ENCODE measurements at regions not wholly inside any gene's neighbourhood (a gene's known extent, or its start where the extent isn't known, plus 50 kb on each side); places are given as distances from the start of the nearest gene placed in this dataset.
"Not testable (repeated sequence)": the region's sequence is repeated elsewhere in the genome, so short reads cannot be mapped to it uniquely, and the experiment has no call there.

GRCh38 chr22:22178992-22179391, 65.6 kb upstream of the VPREB1 start:
- DNase-seq = no peak
- Mint-ChIP-seq H3K27ac (ENCODE audit: unreplicated experiment) (no peak overlapping the region), H3K4me3 (ENCODE audit: low read depth, unreplicated experiment) (no peak overlapping the region), H3K27me3 (ENCODE audit: unreplicated experiment) (peaks cover 88% of the 10 kb centered on the region), H3K36me3 (ENCODE audit: insufficient read depth, unreplicated experiment) (no peaks in the 10 kb centered on the region), H3K4me1 (ENCODE audit: low read depth, unreplicated experiment) (peaks cover 10% of the 10 kb centered on the region), H3K9me3 (ENCODE audit: low read depth, unreplicated experiment) (no peaks in the 10 kb centered on the region)
- CTCF ChIA-PET = no interaction called here
- intact Hi-C loops (cut with micrococcal nuclease; ENCODE audit: unreplicated experiment) = no loop called here
- no TSS peak for BruUV-seq (replicated peaks)
- TF ChIP-seq CTCF (IDR thresholded peaks at IDR 0.05; ENCODE audit: unreplicated experiment) = no peak

- Mint-ChIP-seq H3K4me3 (ENCODE audit: low read depth, unreplicated experiment) (no peak overlapping the region), H3K9me3 (ENCODE audit: low read depth, unreplicated experiment) (no peaks in the 10 kb centered on the region), H3K27ac (ENCODE audit: unreplicated experiment) (no peak overlapping the region), H3K4me1 (ENCODE audit: low read depth, unreplicated experiment) (peaks cover 10% of the 10 kb centered on the region), H3K36me3 (ENCODE audit: insufficient read depth, unreplicated experiment) (no peaks in the 10 kb centered on the region), H3K27me3 (ENCODE audit: unreplicated experiment) (peaks cover 82% of the 10 kb centered on the region)
- intact Hi-C loops (cut with micrococcal nuclease; ENCODE audit: unreplicated experiment) = no loop called here
- no TSS peak for BruUV-seq (replicated peaks)
- no peak for TF ChIP-seq CTCF (IDR thresholded peaks at IDR 0.05; ENCODE audit: unreplicated experiment)
- no peak for DNase-seq
- CTCF ChIA-PET = no interaction called here
These were observed 66.1 kb upstream of the VPREB1 start for GRCh38 chr22:22178355-22178965.

- H3K4me3 Mint-ChIP-seq (ENCODE audit: low read depth, unreplicated experiment) = no peak overlapping the region
- H3K27ac Mint-ChIP-seq (ENCODE audit: unreplicated experiment) = no peak overlapping the region
- CTCF ChIA-PET = interaction anchor here (0.8 kb wide), 1 partner anchor 91 kb away, joined by 3 read pairs; no protein-coding TSS in a partner anchor
- no peaks in the 10 kb centered on the region for H3K36me3 Mint-ChIP-seq (ENCODE audit: insufficient read depth, unreplicated experiment)
- no peaks in the 10 kb centered on the region for H3K9me3 Mint-ChIP-seq (ENCODE audit: low read depth, unreplicated experiment)
- peaks cover 10% of the 10 kb centered on the region for H3K4me1 Mint-ChIP-seq (ENCODE audit: low read depth, unreplicated experiment)
- TF ChIP-seq CTCF (IDR thresholded peaks at IDR 0.05; ENCODE audit: unreplicated experiment) = no peak
- no TSS peak for BruUV-seq (replicated peaks)
- H3K27me3 Mint-ChIP-seq (ENCODE audit: unreplicated experiment) = peaks cover 68% of the 10 kb centered on the region
- intact Hi-C loops (cut with micrococcal nuclease; ENCODE audit: unreplicated experiment) = no loop called here
- DNase-seq = no peak
These were observed 67.5 kb upstream of the VPREB1 start for GRCh38 chr22:22176929-22177616.

- intact Hi-C loops (cut with micrococcal nuclease; ENCODE audit: unreplicated experiment); H3K27ac Mint-ChIP-seq (ENCODE audit: unreplicated experiment); CTCF ChIA-PET; BruUV-seq (replicated peaks); H3K9me3 Mint-ChIP-seq (ENCODE audit: low read depth, unreplicated experiment); H3K36me3 Mint-ChIP-seq (ENCODE audit: insufficient read depth, unreplicated experiment); H3K4me3 Mint-ChIP-seq (ENCODE audit: low read depth, unreplicated experiment); DNase-seq: not testable (repeated sequence)
- Mint-ChIP-seq H3K4me1 (ENCODE audit: low read depth, unreplicated experiment) (peaks cover 11% of the 10 kb centered on the region), H3K27me3 (ENCODE audit: unreplicated experiment) (peaks cover 52% of the 10 kb centered on the region)
These were observed 71.5 kb upstream of the VPREB1 start for GRCh38 chr22:22172896-22173628.

Data from Calu3 (cell line).